SU-DHL-6 (cell line): ENCODE measurements at regions not wholly inside any gene's neighbourhood (a gene's known extent, or its start where the extent isn't known, plus 50 kb on each side); places are given as distances from the start of the nearest gene placed in this dataset.

Experiments
- H2AFZ ChIP-seq: fragments of 200-600 bp; sonication (generic); 2 replicates; pipeline ENCODE4 v1.6.1; 2014; ENCODE audit warnings: low read depth, mild to moderate bottlenecking, moderate library complexity, mixed read lengths, antibody characterized with exemption, low read length; ENCODE audit not compliant: severe bottlenecking
- H3F3A ChIP-seq: fragments of 200-600 bp; shearing (Covaris generic); 2 replicates; pipeline ENCODE4 v1.6.0; 2016; ENCODE audit warnings: antibody characterized with exemption, mild to moderate bottlenecking; ENCODE audit not compliant: insufficient read depth
- H3K27ac ChIP-seq: fragments of 200-600 bp; sonication (generic); 2 replicates; pipeline ENCODE4 v1.5.1; 2016; ENCODE audit warnings: low read depth, mild to moderate bottlenecking, low read length, moderate library complexity, mixed read lengths
- H3K27me3 ChIP-seq: fragments of 200-600 bp; sonication (generic), shearing (Covaris generic); 2 replicates; pipeline ENCODE4 v1.6.0; 2014; ENCODE audit warnings: mild to moderate bottlenecking, low read length
- H3K36me3 ChIP-seq: fragments of 200-600 bp; sonication (generic); 2 replicates; pipeline ENCODE4 v1.6.1; 2014; ENCODE audit warnings: mild to moderate bottlenecking, low read length, mixed read lengths
- H3K4me2 ChIP-seq: fragments of 300-600, 200-600 bp; shearing (Covaris generic), sonication (generic); 2 replicates; pipeline ENCODE4 v1.6.0; 2014; ENCODE audit warnings: low read length, low read depth, mild to moderate bottlenecking; ENCODE audit not compliant: poor library complexity, severe bottlenecking
- H3K4me3 ChIP-seq: fragments of 200-600 bp; sonication (generic); 2 replicates; pipeline ENCODE4 v1.5.1; 2014; ENCODE audit warnings: antibody characterized with exemption, low read length, mild to moderate bottlenecking, mixed read lengths; ENCODE audit not compliant: insufficient read depth, poor library complexity, severe bottlenecking
- H3K79me2 ChIP-seq: fragments of 200-600 bp; sonication (generic); 2 replicates; pipeline ENCODE4 v1.6.1; 2014; ENCODE audit warnings: mild to moderate bottlenecking, low read length, moderate library complexity; ENCODE audit not compliant: insufficient read depth
- H3K9ac ChIP-seq: fragments of 200-600 bp; sonication (generic); 2 replicates; pipeline ENCODE4 v1.7.0; 2014; ENCODE audit warnings: mild to moderate bottlenecking, low read length
- H3K9me2 ChIP-seq: fragments of 200-600 bp; sonication (generic); replicated peaks from 2 replicates; pipeline ENCODE4 v1.6.1; 2014; ENCODE audit warnings: low read length; ENCODE audit not compliant: insufficient read depth
- H3K9me3 ChIP-seq: fragments of 200-600 bp; sonication (generic); 2 replicates; pipeline ENCODE4 v1.6.1; 2014; ENCODE audit warnings: low read length, mixed read lengths; ENCODE audit not compliant: insufficient read depth
- H4K20me1 ChIP-seq: fragments of 200-600 bp; sonication (generic); 2 replicates; pipeline ENCODE4 v1.6.1; 2014; ENCODE audit warnings: low read depth, mild to moderate bottlenecking, antibody characterized with exemption, low read length, moderate library complexity, mixed read lengths
- CTCF ChIP-seq: fragments of 200-600 bp; sonication (generic); IDR thresholded peaks from one replicate; pipeline ENCODE4 v1.5.1; 2017; ENCODE audit warnings: antibody characterized with exemption, mild to moderate bottlenecking, low read length, moderate library complexity; ENCODE audit not compliant: insufficient read depth, poor library complexity, severe bottlenecking
- EZH2phosphoT487 ChIP-seq: fragments of 200-600 bp; sonication (generic), shearing (Covaris generic); conservative IDR thresholded peaks from 2 replicates; pipeline ENCODE4 v1.6.1; 2018; ENCODE audit warnings: mild to moderate bottlenecking, antibody characterized with exemption, low read length, moderate library complexity, mixed read lengths

GRCh38 chr10:131492211-131492857, 180.8 kb upstream of the TCERG1L start:
- H4K20me1 ChIP-seq: no peaks in the 10 kb centered on the region
- H3K27me3 ChIP-seq: no peaks in the 10 kb centered on the region
- no peaks in the 10 kb centered on the region for H3F3A ChIP-seq
- no peak overlapping the region for H2AFZ ChIP-seq
- no peak overlapping the region for H3K4me3 ChIP-seq
- no peak for TF ChIP-seq EZH2phosphoT487
- no peak for TF ChIP-seq CTCF
- H3K9me3 ChIP-seq: no peaks in the 10 kb centered on the region
- H3K9ac ChIP-seq: no peak overlapping the region
- H3K36me3 ChIP-seq: no peaks in the 10 kb centered on the region
- H3K4me2 ChIP-seq: no peak overlapping the region
- H3K27ac ChIP-seq: no peak overlapping the region
- H3K9me2 ChIP-seq: no peaks in the 10 kb centered on the region
- H3K79me2 ChIP-seq: no peaks in the 10 kb centered on the region

- Histone ChIP-seq H3K27ac (no peak overlapping the region), H3K36me3 (no peaks in the 10 kb centered on the region), H3K4me2 (no peak overlapping the region), H3K4me3 (no peak overlapping the region), H3K27me3 (no peaks in the 10 kb centered on the region), H2AFZ (no peak overlapping the region), H3K79me2 (no peaks in the 10 kb centered on the region), H4K20me1 (no peaks in the 10 kb centered on the region), H3K9ac (no peak overlapping the region), H3K9me2 (no peaks in the 10 kb centered on the region), H3F3A (no peaks in the 10 kb centered on the region), H3K9me3 (no peaks in the 10 kb centered on the region)
- no peak for TF ChIP-seq EZH2phosphoT487
- TF ChIP-seq CTCF: no peak
Observed at GRCh38 chr10:131493432-131493831, 181.9 kb upstream of the TCERG1L start.

- Histone ChIP-seq H3F3A (no peaks in the 10 kb centered on the region), H3K79me2 (no peaks in the 10 kb centered on the region), H3K4me2 (no peak overlapping the region), H3K27me3 (no peaks in the 10 kb centered on the region), H3K9me3 (no peaks in the 10 kb centered on the region), H3K4me3 (no peak overlapping the region), H3K36me3 (no peaks in the 10 kb centered on the region), H3K27ac (no peak overlapping the region), H4K20me1 (no peaks in the 10 kb centered on the region), H3K9ac (no peak overlapping the region), H3K9me2 (no peaks in the 10 kb centered on the region), H2AFZ (no peak overlapping the region)
- no peak for TF ChIP-seq CTCF
- no peak for TF ChIP-seq EZH2phosphoT487
Observed at GRCh38 chr10:131494451-131494850, 182.9 kb upstream of the TCERG1L start.
